Keratinocyte (primary cell): ENCODE measurements at regions not wholly inside any gene's neighbourhood (a gene's known extent, or its start where the extent isn't known, plus 50 kb on each side); places are given as distances from the start of the nearest gene placed in this dataset.

Experiments used
- DNase-seq: peaks from one replicate; pipeline ENCODE4 v3.0.0-alpha.2; 2011; ENCODE audit warnings: low read depth, missing footprints, low spot score
- FAIRE-seq: peaks from 2 replicates; lab custom pipeline; 2011; peaks lifted over from hg19 to GRCh38; lab: Jason Lieb, UNC
- H2AFZ ChIP-seq: 2 replicates; pipeline ENCODE4 v1.6.0; 2012; ENCODE audit warnings: low read length, control low read depth, inconsistent platforms; ENCODE audit not compliant: control insufficient read depth
- H3K27ac ChIP-seq: 2 replicates; pipeline ENCODE4 v1.5.1; 2011; ENCODE audit warnings: low read length; ENCODE audit not compliant: control insufficient read depth, insufficient read depth
- H3K27me3 ChIP-seq: 3 replicates; pipeline ENCODE4 v1.6.0; 2011; ENCODE audit warnings: low read length; ENCODE audit not compliant: control insufficient read depth, insufficient read depth; ENCODE audit errors: extremely low read depth
- H3K36me3 ChIP-seq, 2 experiments: 2 replicates in 1 of 2; 3 replicates in 1 of 2; pipeline ENCODE4 v1.5.1; 2011; ENCODE audit warnings: low read length in 2 of 2, mild to moderate bottlenecking in 1 of 2; ENCODE audit not compliant: control insufficient read depth in 2 of 2, insufficient read depth in 2 of 2; ENCODE audit errors: extremely low read depth in 1 of 2
- H3K4me1 ChIP-seq: 3 replicates; pipeline ENCODE4 v1.5.1; 2011; ENCODE audit warnings: low read length; ENCODE audit not compliant: control insufficient read depth, insufficient read depth; ENCODE audit errors: extremely low read depth
- H3K4me2 ChIP-seq: 3 replicates; pipeline ENCODE4 v1.6.0; 2011; ENCODE audit warnings: low read depth, low read length; ENCODE audit not compliant: control insufficient read depth, insufficient read depth; ENCODE audit errors: extremely low read depth
- H3K4me3 ChIP-seq, 3 experiments: fragments of 200-600 bp in 1 of 3; sonication (generic) in 1 of 3; 2 replicates in 2 of 3; 3 replicates in 1 of 3; pipeline ENCODE4 v1.5.1; 2011 to 2016; ENCODE audit warnings: low read length in 3 of 3, mild to moderate bottlenecking in 3 of 3, control low read depth in 2 of 3, inconsistent platforms in 1 of 3, low read depth in 1 of 3, mixed read lengths in 1 of 3, mixed run types in 1 of 3, moderate library complexity in 1 of 3; ENCODE audit not compliant: control insufficient read depth in 2 of 3, insufficient read depth in 2 of 3; ENCODE audit errors: extremely low read depth in 1 of 3
- H3K79me2 ChIP-seq: 2 replicates; pipeline ENCODE4 v1.6.0; 2012; ENCODE audit warnings: low read length; ENCODE audit not compliant: control insufficient read depth, insufficient read depth
- H3K9ac ChIP-seq: 3 replicates; pipeline ENCODE4 v1.6.0; 2011; ENCODE audit warnings: low read length; ENCODE audit not compliant: control insufficient read depth, insufficient read depth; ENCODE audit errors: extremely low read depth
- H3K9me1 ChIP-seq: 3 replicates; pipeline ENCODE4 v1.6.0; 2011; ENCODE audit warnings: low read length; ENCODE audit not compliant: control insufficient read depth, insufficient read depth; ENCODE audit errors: extremely low read depth
- H3K9me3 ChIP-seq: 2 replicates; pipeline ENCODE4 v1.5.1; 2012; ENCODE audit warnings: low read depth, low read length; ENCODE audit not compliant: control insufficient read depth
- H4K20me1 ChIP-seq: 3 replicates; pipeline ENCODE4 v1.6.0; 2011; ENCODE audit warnings: low read length; ENCODE audit not compliant: control insufficient read depth, insufficient read depth; ENCODE audit errors: extremely low read depth
- EZH2 ChIP-seq: IDR thresholded peaks from one replicate; pipeline ENCODE4 v1.6.1; 2012; ENCODE audit warnings: inconsistent platforms, mild to moderate bottlenecking, low read length, moderate library complexity
- dilution Hi-C: fragments of 300-500 bp; cut with MboI; formaldehyde crosslinking; loops from one replicate; pipeline ENCODE4 v1.7.0; 2020; ENCODE audit warnings: low sequenced_read_pairs; ENCODE audit not compliant: extremely low pct_ligation_motif_present
- TF ChIP-seq, protein P1 (sequence below), 3 experiments: IDR thresholded peaks in 1 of 3; conservative IDR thresholded peaks in 1 of 3; optimal IDR thresholded peaks in 1 of 3; 2 replicates in 2 of 3; 3 replicates in 1 of 3; pipeline versions ENCODE3 to v1.5.1; 2011; ENCODE audit warnings: low read length in 3 of 3, mild to moderate bottlenecking in 3 of 3, moderate library complexity in 2 of 3, control low read depth in 1 of 3, inconsistent platforms in 1 of 3; ENCODE audit not compliant: insufficient read depth in 2 of 3; ENCODE audit errors: extremely low read depth in 1 of 3

DNA sequence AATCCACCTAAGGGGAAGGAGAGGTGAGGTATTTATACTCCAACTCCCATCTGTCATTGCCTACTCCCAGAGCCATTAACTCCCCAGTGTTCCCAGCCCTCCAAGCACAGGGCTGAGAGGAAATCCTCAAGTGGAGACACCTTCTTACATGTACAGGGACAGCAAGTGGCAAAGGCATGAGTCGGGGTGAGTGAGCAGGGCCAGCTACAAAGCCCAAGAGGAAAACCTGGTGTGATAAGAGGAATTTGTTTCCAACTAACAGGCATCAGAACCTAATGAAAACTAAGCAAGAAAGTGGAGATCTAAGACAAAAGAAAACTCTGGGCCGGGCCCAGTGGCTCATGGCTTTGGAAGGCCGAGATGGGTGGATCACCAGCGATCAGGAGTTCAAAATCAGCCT lies 70.0 kb upstream of the SRSF6 start:
- Histone ChIP-seq H2AFZ (no peak overlapping the region), H4K20me1 (no peaks in the 10 kb centered on the region), H3K27me3 (no peaks in the 10 kb centered on the region), H3K9ac (no peak overlapping the region), H3K36me3 (no peaks in the 10 kb centered on the region), H3K4me3 (no peak overlapping the region), H3K4me1 (no peaks in the 10 kb centered on the region), H3K9me3 (no peaks in the 10 kb centered on the region), H3K27ac (no peak overlapping the region), H3K9me1 (no peaks in the 10 kb centered on the region), H3K79me2 (no peaks in the 10 kb centered on the region), H3K4me2 (no peak overlapping the region)
- no peak for TF ChIP-seq EZH2
- TF ChIP-seq, protein P1, sequence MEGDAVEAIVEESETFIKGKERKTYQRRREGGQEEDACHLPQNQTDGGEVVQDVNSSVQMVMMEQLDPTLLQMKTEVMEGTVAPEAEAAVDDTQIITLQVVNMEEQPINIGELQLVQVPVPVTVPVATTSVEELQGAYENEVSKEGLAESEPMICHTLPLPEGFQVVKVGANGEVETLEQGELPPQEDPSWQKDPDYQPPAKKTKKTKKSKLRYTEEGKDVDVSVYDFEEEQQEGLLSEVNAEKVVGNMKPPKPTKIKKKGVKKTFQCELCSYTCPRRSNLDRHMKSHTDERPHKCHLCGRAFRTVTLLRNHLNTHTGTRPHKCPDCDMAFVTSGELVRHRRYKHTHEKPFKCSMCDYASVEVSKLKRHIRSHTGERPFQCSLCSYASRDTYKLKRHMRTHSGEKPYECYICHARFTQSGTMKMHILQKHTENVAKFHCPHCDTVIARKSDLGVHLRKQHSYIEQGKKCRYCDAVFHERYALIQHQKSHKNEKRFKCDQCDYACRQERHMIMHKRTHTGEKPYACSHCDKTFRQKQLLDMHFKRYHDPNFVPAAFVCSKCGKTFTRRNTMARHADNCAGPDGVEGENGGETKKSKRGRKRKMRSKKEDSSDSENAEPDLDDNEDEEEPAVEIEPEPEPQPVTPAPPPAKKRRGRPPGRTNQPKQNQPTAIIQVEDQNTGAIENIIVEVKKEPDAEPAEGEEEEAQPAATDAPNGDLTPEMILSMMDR (optimal IDR thresholded peaks at IDR 0.05 in 1 of 3, IDR thresholded peaks at IDR 0.05 in 1 of 3, conservative IDR thresholded peaks at IDR 0.05 in 1 of 3; ENCODE audit: extremely low read depth in 1 of 3, insufficient read depth in 2 of 3, low read length in 3 of 3), result no peak
- dilution Hi-C loops, result no loop called here
- FAIRE-seq, result no peak
- no peak for DNase-seq

GRCh38 chr20:43386878-43387277 lies 70.8 kb upstream of the SRSF6 start:
- no peak for FAIRE-seq

More at GRCh38 chr20:43386878-43387277, 70.8 kb upstream of the SRSF6 start:
- H3K4me3 ChIP-seq, result no peak overlapping the region
- H4K20me1 ChIP-seq, result no peaks in the 10 kb centered on the region
- dilution Hi-C loops, result no loop called here
- H3K27me3 ChIP-seq, result no peaks in the 10 kb centered on the region
- H3K9me1 ChIP-seq, result no peaks in the 10 kb centered on the region
- no peak overlapping the region for H2AFZ ChIP-seq
- no peak overlapping the region for H3K9ac ChIP-seq
- no peak overlapping the region for H3K4me2 ChIP-seq
- no peak overlapping the region for H3K27ac ChIP-seq
- no peaks in the 10 kb centered on the region for H3K36me3 ChIP-seq
- TF ChIP-seq, protein P1 (optimal IDR thresholded peaks at IDR 0.05 in 1 of 3, IDR thresholded peaks at IDR 0.05 in 1 of 3, conservative IDR thresholded peaks at IDR 0.05 in 1 of 3; ENCODE audit: extremely low read depth in 1 of 3, insufficient read depth in 2 of 3, low read length in 3 of 3), result no peak
- no peak for TF ChIP-seq EZH2
- no peak for DNase-seq
- no peaks in the 10 kb centered on the region for H3K9me3 ChIP-seq
- no peaks in the 10 kb centered on the region for H3K4me1 ChIP-seq
- no peaks in the 10 kb centered on the region for H3K79me2 ChIP-seq
